GM13976 (cell line): ENCODE measurements at regions not wholly inside any gene's neighbourhood (a gene's known extent, or its start where the extent isn't known, plus 50 kb on each side); places are given as distances from the start of the nearest gene placed in this dataset.

Experiments
- DNase-seq: peaks from one replicate; pipeline ENCODE4 v3.0.0; 2012; ENCODE audit warnings: low spot score
- in situ Hi-C: fragments of 300-500 bp; cut with MboI; formaldehyde crosslinking; loops from one replicate; pipeline ENCODE4 v1.12.0; 2022; ENCODE audit warnings: low sequenced_read_pairs, mixed read lengths, inconsistent platforms; ENCODE audit not compliant: unreplicated experiment
- TF ChIP-seq, protein P1 (sequence below): IDR thresholded peaks from 2 replicates; pipeline ENCODE4 v1.5.1; 2012; ENCODE audit warnings: borderline replicate concordance, mild to moderate bottlenecking; ENCODE audit not compliant: insufficient read depth; ENCODE audit errors: extremely low read depth, missing control alignments, control extremely low read depth

DNA sequence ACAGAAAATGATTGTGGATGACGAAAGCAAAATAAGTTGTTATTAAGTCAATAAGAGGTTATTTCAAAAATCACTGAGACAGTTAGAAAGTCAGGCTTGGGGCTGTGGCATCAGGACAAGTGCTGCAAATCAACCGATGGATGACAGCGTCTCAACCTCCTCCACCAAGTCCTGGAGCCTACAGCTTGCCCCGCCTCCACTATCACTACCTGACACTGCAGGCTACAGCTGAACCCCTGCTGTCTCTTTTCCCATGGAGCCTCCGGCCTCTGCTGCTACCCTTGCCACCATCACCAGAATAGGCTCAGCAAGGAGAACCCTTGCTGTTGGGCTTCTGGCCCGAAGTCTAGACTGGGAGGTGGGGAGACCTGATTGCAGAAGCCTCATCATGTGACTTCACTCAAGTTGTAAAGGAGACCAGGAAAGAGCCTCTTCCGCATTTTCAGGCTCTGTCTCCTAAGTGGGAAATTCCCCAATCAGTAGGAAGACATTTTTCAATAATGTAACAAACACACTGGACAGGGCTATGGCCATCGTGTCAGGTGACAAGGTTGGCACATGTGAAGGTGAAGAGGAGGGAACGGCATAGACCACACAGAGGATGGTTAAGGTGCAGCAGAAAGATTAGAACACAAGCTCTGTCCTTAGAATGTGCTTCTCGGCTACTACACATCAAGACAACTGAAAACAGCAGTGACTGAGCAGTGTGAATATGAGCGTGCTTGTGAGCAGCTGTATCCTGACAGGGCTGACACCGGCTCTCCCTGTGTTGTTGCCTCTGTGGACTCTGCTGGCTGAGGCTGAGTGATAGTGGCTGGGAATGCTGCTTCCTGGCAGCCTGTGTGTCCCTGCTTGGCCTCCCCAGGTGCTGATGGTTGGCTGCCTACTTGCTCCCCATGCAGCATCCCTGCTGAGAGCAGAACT lies 660.7 kb downstream of the PTPRU start:
- in situ Hi-C loops: no loop called here
- TF ChIP-seq, protein P1, sequence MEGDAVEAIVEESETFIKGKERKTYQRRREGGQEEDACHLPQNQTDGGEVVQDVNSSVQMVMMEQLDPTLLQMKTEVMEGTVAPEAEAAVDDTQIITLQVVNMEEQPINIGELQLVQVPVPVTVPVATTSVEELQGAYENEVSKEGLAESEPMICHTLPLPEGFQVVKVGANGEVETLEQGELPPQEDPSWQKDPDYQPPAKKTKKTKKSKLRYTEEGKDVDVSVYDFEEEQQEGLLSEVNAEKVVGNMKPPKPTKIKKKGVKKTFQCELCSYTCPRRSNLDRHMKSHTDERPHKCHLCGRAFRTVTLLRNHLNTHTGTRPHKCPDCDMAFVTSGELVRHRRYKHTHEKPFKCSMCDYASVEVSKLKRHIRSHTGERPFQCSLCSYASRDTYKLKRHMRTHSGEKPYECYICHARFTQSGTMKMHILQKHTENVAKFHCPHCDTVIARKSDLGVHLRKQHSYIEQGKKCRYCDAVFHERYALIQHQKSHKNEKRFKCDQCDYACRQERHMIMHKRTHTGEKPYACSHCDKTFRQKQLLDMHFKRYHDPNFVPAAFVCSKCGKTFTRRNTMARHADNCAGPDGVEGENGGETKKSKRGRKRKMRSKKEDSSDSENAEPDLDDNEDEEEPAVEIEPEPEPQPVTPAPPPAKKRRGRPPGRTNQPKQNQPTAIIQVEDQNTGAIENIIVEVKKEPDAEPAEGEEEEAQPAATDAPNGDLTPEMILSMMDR: no peak
- DNase-seq: no peak

DNA sequence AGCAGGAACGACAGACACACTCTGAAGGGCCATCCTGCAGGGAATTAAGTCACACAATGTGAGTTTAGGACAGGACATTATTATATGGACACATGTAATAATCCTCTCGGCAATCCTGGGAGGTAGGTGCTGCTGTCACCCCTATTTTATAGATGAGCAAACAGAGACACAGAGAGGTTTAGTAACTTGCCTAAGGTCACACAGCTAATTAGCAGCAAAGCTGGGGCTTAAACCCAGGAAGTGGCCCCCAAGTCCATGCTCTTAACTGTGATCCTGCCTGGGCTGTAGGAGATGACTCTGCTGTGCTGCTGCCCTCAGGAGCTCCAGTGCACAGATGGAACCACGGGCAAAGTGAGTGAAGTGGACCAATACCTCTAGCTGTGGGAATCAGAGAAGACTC lies 660.0 kb downstream of the PTPRU start:
- in situ Hi-C loops: no loop called here
- no peak for DNase-seq
- TF ChIP-seq, protein P1: no peak

DNA sequence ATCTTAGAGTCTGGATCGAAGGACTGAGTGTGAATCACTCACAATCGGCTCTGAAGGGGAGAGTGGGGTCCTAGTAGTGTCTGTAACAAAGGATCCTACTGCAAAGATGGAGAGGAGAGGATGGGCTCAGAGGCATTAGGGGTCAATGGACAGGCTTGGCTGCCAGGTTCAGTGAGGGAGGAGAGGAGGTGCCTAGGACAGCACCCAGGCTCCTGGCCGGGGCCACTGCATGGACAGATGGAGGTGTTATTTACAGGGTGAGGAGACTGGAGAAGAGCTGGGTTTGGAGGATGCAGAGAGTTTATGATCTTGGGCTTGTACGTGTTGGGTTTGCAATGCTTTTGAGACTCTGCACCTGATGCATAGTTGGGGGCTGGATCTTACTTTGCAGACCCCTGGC lies 658.9 kb downstream of the PTPRU start:
- TF ChIP-seq, protein P1: no peak
- in situ Hi-C loops: no loop called here
- DNase-seq: no peak

DNA sequence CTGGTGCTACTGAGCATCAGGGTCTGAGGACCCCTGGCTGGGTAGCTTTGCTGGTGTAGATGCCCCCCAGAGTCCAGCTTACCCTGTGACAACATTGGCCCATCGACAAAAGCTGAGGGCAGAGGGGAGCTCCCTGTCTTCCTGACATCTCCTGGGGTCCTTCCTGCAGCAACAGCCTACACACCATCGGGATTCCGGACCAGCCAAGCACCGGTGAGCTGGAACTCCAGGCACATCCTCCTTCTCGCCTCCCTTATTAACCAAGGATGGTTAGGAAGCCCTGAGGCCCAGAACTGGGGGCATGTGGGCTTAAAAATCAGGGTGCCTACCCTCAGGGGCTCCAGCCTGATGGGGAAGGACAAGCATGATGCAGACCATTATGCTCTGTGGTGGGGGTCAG lies 658.0 kb downstream of the PTPRU start:
- in situ Hi-C loops: no loop called here
- TF ChIP-seq, protein P1: no peak
- DNase-seq: no peak

DNA sequence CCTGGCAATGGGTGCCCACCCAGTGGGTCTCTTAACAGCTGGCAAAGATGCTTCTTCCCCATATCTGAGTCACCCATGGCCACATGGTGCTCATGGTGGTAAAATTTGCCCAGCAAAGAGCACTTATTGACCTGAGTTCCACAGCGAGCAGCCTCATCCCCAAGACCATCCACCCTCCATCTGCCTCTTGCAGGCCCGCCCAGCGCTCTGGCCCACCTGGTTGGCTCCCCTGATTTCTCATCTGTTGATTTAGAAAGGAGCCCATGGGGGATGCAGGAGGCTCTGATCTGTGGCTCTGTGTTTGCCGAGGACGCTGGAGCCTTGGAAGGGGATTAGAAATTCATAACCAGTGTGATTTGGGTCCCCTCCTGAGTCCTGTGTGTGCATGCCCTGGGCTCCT lies 657.5 kb downstream of the PTPRU start:
- in situ Hi-C loops: no loop called here
- TF ChIP-seq, protein P1: no peak
- DNase-seq: no peak

DNA sequence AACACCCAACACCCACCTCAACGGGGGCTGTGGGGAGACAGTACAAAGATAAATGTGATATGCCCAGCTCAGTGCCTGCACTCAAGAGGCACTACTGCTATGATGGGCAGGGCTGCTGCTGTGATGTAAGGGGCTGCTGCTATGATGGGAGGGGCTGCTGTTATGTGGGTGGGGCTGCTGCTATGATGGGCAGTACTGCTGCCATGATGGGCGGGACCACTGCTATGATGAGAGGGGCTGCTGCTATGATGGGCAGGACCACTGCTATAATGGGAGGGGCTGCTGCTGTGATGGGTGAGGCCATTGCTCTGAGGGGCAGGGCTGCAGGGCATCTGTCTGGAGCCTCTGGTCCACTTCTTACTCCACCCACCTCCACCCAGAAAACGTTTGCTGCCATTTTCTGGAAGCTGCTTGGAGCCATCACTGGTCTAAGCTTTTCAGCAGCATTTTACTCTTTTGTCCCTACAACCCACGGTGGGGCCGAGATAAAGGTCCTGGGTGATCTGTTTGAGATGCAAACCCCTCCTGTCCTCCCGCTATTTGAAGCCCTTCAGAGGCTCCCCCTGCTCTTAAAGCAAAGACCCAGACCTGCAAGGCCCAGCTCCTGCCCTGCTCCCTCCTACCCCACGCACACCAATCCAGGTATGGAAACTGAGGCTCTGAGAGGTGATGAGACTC lies 656.9 kb downstream of the PTPRU start:
- no peak for DNase-seq
- in situ Hi-C loops: no loop called here
- TF ChIP-seq, protein P1: no peak
